Uterus (tissue), 2 donors: ENCODE measurements at regions not wholly inside any gene's neighbourhood (a gene's known extent, or its start where the extent isn't known, plus 50 kb on each side); places are given as distances from the start of the nearest gene placed in this dataset.

Source experiments
- CTCF ChIP-seq, 4 experiments: fragments of 200-600 bp in 2 of 4; fragments of 450-650 bp in 2 of 4; sonication (generic) in 2 of 4; IDR thresholded peaks; one replicate each; pipeline ENCODE4 v1.5.1; 2016 to 2019; ENCODE audit warnings: antibody characterized with exemption in 4 of 4, mild to moderate bottlenecking in 2 of 4, moderate library complexity in 1 of 4
- POLR2A ChIP-seq, 2 donors: fragments of 450-650 bp; IDR thresholded peaks; one replicate each; pipeline ENCODE4 v1.6.1; 2016; ENCODE audit warnings: antibody characterized with exemption in 2 of 2, mild to moderate bottlenecking in 1 of 2, moderate library complexity in 1 of 2

GRCh38 chr16:22628994-22629393 lies 118.3 kb downstream of the NPIPB5 start:
- TF ChIP-seq CTCF (IDR thresholded peaks at IDR 0.05) (no peak), POLR2A (IDR thresholded peaks at IDR 0.05) (no peak)
